Posterior cingulate gyrus (tissue), 11 donors: ENCODE measurements at regions not wholly inside any gene's neighbourhood (a gene's known extent, or its start where the extent isn't known, plus 50 kb on each side); places are given as distances from the start of the nearest gene placed in this dataset.
A peak's percentile ranks its signal among the peaks of the same experiment; 100 is the strongest.
"Not testable (repeated sequence)": the region's sequence is repeated elsewhere in the genome, so short reads cannot be mapped to it uniquely, and the experiment has no call there.

Source experiments
- DNase-seq, 10 donors: peaks; one replicate each; pipeline versions ENCODE4 v3.0.0 to v3.0.0-alpha.2; 2020 to 2021; ENCODE audit warnings: mixed read lengths in 3 of 10
- intact Hi-C: fragments of 100-400 bp; cut with DNase I; formaldehyde crosslinking; loops from one replicate; pipeline ENCODE4 v1.15.1; 2023

GRCh38 chr16:66039793-66040192 is 326.7 kb upstream of the CDH5 start:
- no peak for DNase-seq
- intact Hi-C loops = no loop called here

GRCh38 chr16:66036793-66037715 is 329.4 kb upstream of the CDH5 start:
- intact Hi-C loops = no loop called here
- DNase-seq = peak in 1 of 10 donors; percentile 39

- intact Hi-C loops = no loop called here
- DNase-seq = no peak
Measured at GRCh38 chr16:66036184-66036583, 330.3 kb upstream of the CDH5 start.

- no peak for DNase-seq
- intact Hi-C loops = no loop called here
Measured at GRCh38 chr16:66035096-66035495, 331.4 kb upstream of the CDH5 start.

GRCh38 chr16:66032841-66033240 is 333.6 kb upstream of the CDH5 start:
- no peak for DNase-seq
- intact Hi-C loops = no loop called here

- intact Hi-C loops = no loop called here
- no peak for DNase-seq
Measured at GRCh38 chr16:66030036-66030435, 336.5 kb upstream of the CDH5 start.

- no peak for DNase-seq
- intact Hi-C loops = no loop called here
Measured at GRCh38 chr16:66028510-66029216, 337.8 kb upstream of the CDH5 start.

GRCh38 chr16:66026787-66027330 is 339.6 kb upstream of the CDH5 start:
- intact Hi-C loops = no loop called here
- DNase-seq = no peak

- intact Hi-C loops = no loop called here
- no peak for DNase-seq
Measured at GRCh38 chr16:66026211-66026610, 340.3 kb upstream of the CDH5 start.

GRCh38 chr16:66025751-66026150 is 340.7 kb upstream of the CDH5 start:
- intact Hi-C loops = no loop called here
- DNase-seq = no peak

GRCh38 chr16:66024567-66024966 is 341.9 kb upstream of the CDH5 start:
- DNase-seq, intact Hi-C loops: not testable (repeated sequence)

- no peak for DNase-seq
- intact Hi-C loops = no loop called here
Measured at GRCh38 chr16:66023481-66023880, 343.0 kb upstream of the CDH5 start.

- DNase-seq = no peak
- intact Hi-C loops = no loop called here
Measured at GRCh38 chr16:66020642-66021041, 345.8 kb upstream of the CDH5 start.

GRCh38 chr16:66020046-66020445 is 346.4 kb upstream of the CDH5 start:
- intact Hi-C loops = no loop called here
- no peak for DNase-seq

GRCh38 chr16:66019502-66019901 is 347.0 kb upstream of the CDH5 start:
- DNase-seq, intact Hi-C loops: not testable (repeated sequence)

- intact Hi-C loops = no loop called here
- DNase-seq = no peak
Measured at GRCh38 chr16:66014221-66014620, 352.3 kb upstream of the CDH5 start.

- intact Hi-C loops = no loop called here
- DNase-seq = no peak
Measured at GRCh38 chr16:66013486-66013885, 353.0 kb upstream of the CDH5 start.

GRCh38 chr16:66008136-66008535 is 358.4 kb upstream of the CDH5 start:
- intact Hi-C loops = no loop called here
- no peak for DNase-seq

GRCh38 chr16:66007717-66008116 is 358.8 kb upstream of the CDH5 start:
- intact Hi-C loops = no loop called here
- DNase-seq = no peak

GRCh38 chr16:66006485-66006884 is 360.0 kb upstream of the CDH5 start:
- no peak for DNase-seq
- intact Hi-C loops = no loop called here

GRCh38 chr16:66004699-66005098 is 361.8 kb upstream of the CDH5 start:
- DNase-seq = peak in 1 of 10 donors; percentile 13
- intact Hi-C loops = no loop called here

- intact Hi-C loops = no loop called here
- DNase-seq = no peak
Measured at GRCh38 chr16:66003201-66003600, 363.3 kb upstream of the CDH5 start.
